ENCODE measurements at regions not wholly inside any gene's neighbourhood (a gene's known extent, or its start where the extent isn't known, plus 50 kb on each side); places are given as distances from the start of the nearest gene placed in this dataset.

DNA sequence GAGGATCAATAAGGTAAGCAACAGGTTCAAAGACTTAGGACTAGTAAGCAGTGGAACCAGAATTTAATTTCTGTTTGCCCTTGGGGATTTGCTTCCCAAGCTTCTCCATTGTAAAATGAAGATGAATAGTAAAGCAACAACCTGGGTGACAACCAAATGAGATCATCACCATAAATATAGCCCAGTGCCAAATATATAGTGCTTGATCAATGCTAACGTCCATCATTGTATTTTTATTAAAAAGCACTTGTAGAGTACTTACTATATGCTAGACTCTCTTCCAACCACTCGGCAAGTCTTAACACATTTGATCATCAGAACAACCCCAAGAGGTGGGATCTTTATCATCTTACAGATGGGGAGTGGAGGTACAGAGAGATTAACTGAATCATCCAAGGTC, 51.5 kb upstream of the NMNAT3 start:
- FAIRE-seq = no peak

DNA sequence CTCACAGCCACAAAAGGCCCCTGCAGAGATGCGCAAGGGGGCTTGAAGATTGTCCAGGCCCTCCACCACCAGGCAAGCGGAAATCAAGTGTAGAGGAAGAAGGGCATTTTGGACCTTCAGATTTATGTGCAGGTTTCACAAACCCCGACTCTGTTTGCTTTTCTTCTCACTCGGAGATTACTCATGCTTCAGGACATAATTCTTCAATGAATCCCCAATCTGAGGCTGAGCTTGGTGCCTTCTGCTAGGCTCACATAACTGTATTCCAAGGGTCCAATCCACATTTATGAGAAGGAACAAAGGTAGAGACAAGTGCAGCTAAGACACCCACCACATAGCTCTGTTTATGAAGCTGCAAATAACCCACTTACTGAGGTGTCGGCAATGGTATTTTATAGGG, 50.6 kb upstream of the NMNAT3 start:
- FAIRE-seq = no peak

Data from A204.1 (cell line).